AG08396 (cell line): ENCODE measurements at regions not wholly inside any gene's neighbourhood (a gene's known extent, or its start where the extent isn't known, plus 50 kb on each side); places are given as distances from the start of the nearest gene placed in this dataset.

Experiments used
- DNase-seq: peaks from one replicate; pipeline ENCODE4 v3.0.0; 2012; ENCODE audit warnings: low spot score, mixed read lengths

- DNase-seq, result no peak
Measured at GRCh38 chr2:145690183-145690778, 1170.4 kb upstream of the ZEB2 start.

- no peak for DNase-seq
Measured at GRCh38 chr2:145689277-145689676, 1169.4 kb upstream of the ZEB2 start.

- DNase-seq, result no peak
Measured at GRCh38 chr2:145688156-145688555, 1168.2 kb upstream of the ZEB2 start.

GRCh38 chr2:145687442-145688134, 1167.7 kb upstream of the ZEB2 start:
- no peak for DNase-seq

- DNase-seq, result no peak
Measured at GRCh38 chr2:145685383-145686050, 1165.6 kb upstream of the ZEB2 start.

GRCh38 chr2:145682546-145683157, 1162.7 kb upstream of the ZEB2 start:
- no peak for DNase-seq

- DNase-seq, result no peak
Measured at GRCh38 chr2:145680276-145680675, 1160.4 kb upstream of the ZEB2 start.

- no peak for DNase-seq
Measured at GRCh38 chr2:145677371-145677770, 1157.5 kb upstream of the ZEB2 start.

GRCh38 chr2:145674705-145675104, 1154.8 kb upstream of the ZEB2 start:
- no peak for DNase-seq

GRCh38 chr2:145669301-145669700, 1149.4 kb upstream of the ZEB2 start:
- DNase-seq, result no peak

- DNase-seq, result no peak
Measured at GRCh38 chr2:145666552-145666951, 1146.6 kb upstream of the ZEB2 start.

- no peak for DNase-seq
Measured at GRCh38 chr2:145657265-145657664, 1137.3 kb upstream of the ZEB2 start.

- no peak for DNase-seq
Measured at GRCh38 chr2:145655165-145655765, 1135.3 kb upstream of the ZEB2 start.

GRCh38 chr2:145654746-145655145, 1134.8 kb upstream of the ZEB2 start:
- no peak for DNase-seq

- no peak for DNase-seq
Measured at GRCh38 chr2:145654156-145654555, 1134.2 kb upstream of the ZEB2 start.

GRCh38 chr2:145653553-145653952, 1133.6 kb upstream of the ZEB2 start:
- no peak for DNase-seq

GRCh38 chr2:145652571-145653545, 1132.9 kb upstream of the ZEB2 start:
- peak; percentile 40 for DNase-seq

- no peak for DNase-seq
Measured at GRCh38 chr2:145652036-145652435, 1132.1 kb upstream of the ZEB2 start.

- DNase-seq, result no peak
Measured at GRCh38 chr2:145650226-145650625, 1130.3 kb upstream of the ZEB2 start.

- DNase-seq, result no peak
Measured at GRCh38 chr2:145649061-145649460, 1129.1 kb upstream of the ZEB2 start.

- no peak for DNase-seq
Measured at GRCh38 chr2:145644820-145645302, 1124.9 kb upstream of the ZEB2 start.
